IPS-18a (cell line): ENCODE measurements at regions not wholly inside any gene's neighbourhood (a gene's known extent, or its start where the extent isn't known, plus 50 kb on each side); places are given as distances from the start of the nearest gene placed in this dataset.

Experiments
- H3K27ac ChIP-seq: one replicate; pipeline ENCODE4 v1.5.1; 2013; ENCODE audit warnings: low read length
- H3K27me3 ChIP-seq: one replicate; pipeline ENCODE4 v1.6.1; 2013; ENCODE audit warnings: mild to moderate bottlenecking, low read length; ENCODE audit not compliant: control insufficient read depth, insufficient read depth
- H3K36me3 ChIP-seq: one replicate; pipeline ENCODE4 v1.6.1; 2013; ENCODE audit warnings: low read depth, low read length; ENCODE audit not compliant: control insufficient read depth
- H3K4me1 ChIP-seq: one replicate; pipeline ENCODE4 v1.6.1; 2013; ENCODE audit warnings: low read depth, low read length; ENCODE audit not compliant: control insufficient read depth
- H3K4me3 ChIP-seq: one replicate; pipeline ENCODE4 v1.5.1; 2013; ENCODE audit warnings: low read length
- H3K9ac ChIP-seq: one replicate; pipeline ENCODE4 v1.6.1; 2013; ENCODE audit warnings: mild to moderate bottlenecking, low read length, moderate library complexity
- H3K9me3 ChIP-seq: one replicate; pipeline ENCODE4 v1.6.1; 2013; ENCODE audit warnings: low read depth, low read length; ENCODE audit not compliant: control insufficient read depth

- Histone ChIP-seq H3K9me3 (no peaks in the 10 kb centered on the region), H3K9ac (no peak overlapping the region), H3K27me3 (no peaks in the 10 kb centered on the region), H3K4me3 (no peak overlapping the region), H3K36me3 (no peaks in the 10 kb centered on the region), H3K27ac (no peak overlapping the region), H3K4me1 (peaks cover 42% of the 10 kb centered on the region)
Observed at GRCh38 chr5:124675931-124676846, 70.2 kb downstream of the ZNF608 start.

- Histone ChIP-seq H3K27me3 (no peaks in the 10 kb centered on the region), H3K9ac (no peak overlapping the region), H3K9me3 (no peaks in the 10 kb centered on the region), H3K36me3 (no peaks in the 10 kb centered on the region), H3K4me3 (no peak overlapping the region), H3K4me1 (peaks cover 53% of the 10 kb centered on the region), H3K27ac (no peak overlapping the region)
Observed at GRCh38 chr5:124671193-124671592, 75.2 kb downstream of the ZNF608 start.

DNA sequence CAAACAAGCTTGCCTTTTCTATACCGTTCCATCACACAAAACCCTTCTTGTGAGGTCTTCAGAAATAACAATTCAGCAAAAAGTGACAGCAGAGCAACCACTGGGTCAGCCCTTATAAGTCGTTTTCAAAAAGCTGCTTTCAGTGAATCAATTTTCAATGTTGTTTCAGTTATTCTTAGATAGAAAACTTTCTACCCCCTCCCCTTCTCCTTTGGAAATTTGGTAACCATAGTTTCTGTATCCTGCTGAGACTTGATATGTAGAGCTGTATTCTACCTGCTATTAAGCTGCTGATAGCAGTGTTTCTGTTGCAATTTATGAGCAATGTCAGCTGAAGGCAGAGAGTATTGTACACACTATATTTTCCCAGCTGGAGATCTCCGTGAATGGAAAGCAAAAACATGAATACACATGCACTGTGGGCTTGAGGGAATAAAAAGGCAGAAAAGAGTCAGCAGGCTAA, 75.7 kb downstream of the ZNF608 start:
- H3K9me3 ChIP-seq, result no peaks in the 10 kb centered on the region
- H3K27ac ChIP-seq, result no peak overlapping the region
- no peak overlapping the region for H3K4me3 ChIP-seq
- H3K36me3 ChIP-seq, result no peaks in the 10 kb centered on the region
- H3K9ac ChIP-seq, result no peak overlapping the region
- H3K27me3 ChIP-seq, result no peaks in the 10 kb centered on the region
- H3K4me1 ChIP-seq, result peaks cover 50% of the 10 kb centered on the region

GRCh38 chr5:124669956-124670721, 76.3 kb downstream of the ZNF608 start:
- no peaks in the 10 kb centered on the region for H3K9me3 ChIP-seq
- no peak overlapping the region for H3K4me3 ChIP-seq
- peaks cover 50% of the 10 kb centered on the region for H3K4me1 ChIP-seq
- H3K27me3 ChIP-seq, result no peaks in the 10 kb centered on the region
- H3K9ac ChIP-seq, result no peak overlapping the region
- H3K36me3 ChIP-seq, result no peaks in the 10 kb centered on the region
- H3K27ac ChIP-seq, result no peak overlapping the region

DNA sequence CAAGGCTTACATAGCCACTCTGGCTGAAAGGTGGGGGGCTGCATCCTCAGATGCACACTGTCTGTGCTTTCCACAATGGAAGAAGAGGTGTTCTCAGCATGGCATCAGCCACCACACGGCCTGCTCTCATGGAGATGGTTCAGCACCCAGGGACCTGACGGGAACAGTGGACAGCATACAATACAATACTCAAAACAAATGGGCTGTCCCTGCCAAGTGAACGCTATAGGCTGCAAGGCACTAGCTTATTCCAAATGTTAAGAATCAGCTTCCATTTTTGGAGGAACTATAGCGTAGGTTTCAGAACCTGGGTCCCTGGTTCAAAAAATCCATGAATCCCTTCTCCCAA, 77.2 kb downstream of the ZNF608 start:
- Histone ChIP-seq H3K27ac (no peak overlapping the region), H3K9me3 (no peaks in the 10 kb centered on the region), H3K4me3 (no peak overlapping the region), H3K9ac (no peak overlapping the region), H3K27me3 (no peaks in the 10 kb centered on the region), H3K36me3 (no peaks in the 10 kb centered on the region), H3K4me1 (peaks cover 51% of the 10 kb centered on the region)

GRCh38 chr5:124668353-124669299, 77.8 kb downstream of the ZNF608 start:
- no peak overlapping the region for H3K27ac ChIP-seq

DNA sequence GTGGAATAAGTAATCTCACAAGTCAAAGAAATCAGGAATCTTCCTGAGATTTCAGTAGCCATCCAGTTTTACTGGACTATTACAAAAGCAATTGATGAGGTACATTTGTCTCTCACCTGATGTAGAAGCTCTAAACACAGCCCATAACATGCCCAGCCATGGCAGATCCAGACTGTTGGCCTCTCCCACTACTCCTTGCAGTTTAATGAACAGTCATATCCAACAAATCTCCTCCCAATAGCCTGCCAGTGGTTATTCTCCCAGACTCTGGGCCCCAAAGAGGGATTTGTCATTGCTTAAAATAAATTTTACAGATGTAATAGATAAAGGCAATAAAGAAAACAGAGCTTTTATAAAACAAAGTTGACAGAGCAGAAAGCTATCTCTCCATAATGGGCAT, 80.8 kb downstream of the ZNF608 start:
- Histone ChIP-seq H3K9me3 (no peaks in the 10 kb centered on the region), H3K4me3 (no peak overlapping the region), H3K27ac (no peak overlapping the region), H3K9ac (no peak overlapping the region), H3K4me1 (peaks cover 69% of the 10 kb centered on the region), H3K36me3 (no peaks in the 10 kb centered on the region), H3K27me3 (no peaks in the 10 kb centered on the region)

More at GRCh38 chr5:124668353-124669299, 77.8 kb downstream of the ZNF608 start:
- H3K9ac ChIP-seq, result no peak overlapping the region
- H3K36me3 ChIP-seq, result no peaks in the 10 kb centered on the region
- H3K4me1 ChIP-seq, result peaks cover 58% of the 10 kb centered on the region
- H3K9me3 ChIP-seq, result no peaks in the 10 kb centered on the region
- no peaks in the 10 kb centered on the region for H3K27me3 ChIP-seq
- H3K4me3 ChIP-seq, result no peak overlapping the region

DNA sequence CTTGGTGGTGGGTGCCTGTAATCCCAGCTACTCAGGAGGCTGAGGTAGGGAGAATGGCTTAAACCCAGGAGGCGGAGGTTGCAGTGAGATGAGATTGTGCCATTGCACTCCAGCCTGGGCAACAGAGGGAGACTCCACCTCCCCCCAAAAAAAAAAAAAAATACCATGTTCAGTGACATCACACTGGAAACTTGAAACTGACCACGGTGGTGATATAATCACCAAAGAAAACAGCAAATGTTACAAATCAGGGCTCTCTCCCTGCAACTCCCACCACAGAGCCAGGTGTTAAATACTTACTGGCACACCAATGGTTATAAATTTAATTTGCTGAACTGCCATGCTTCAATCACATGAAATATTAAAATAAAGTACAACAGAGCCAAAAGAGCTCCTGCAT, 81.4 kb downstream of the ZNF608 start:
- no peaks in the 10 kb centered on the region for H3K9me3 ChIP-seq
- H3K4me1 ChIP-seq, result peaks cover 70% of the 10 kb centered on the region
- H3K36me3 ChIP-seq, result no peaks in the 10 kb centered on the region
- H3K4me3 ChIP-seq, result no peak overlapping the region
- no peak overlapping the region for H3K27ac ChIP-seq
- H3K9ac ChIP-seq, result no peak overlapping the region
- no peaks in the 10 kb centered on the region for H3K27me3 ChIP-seq

DNA sequence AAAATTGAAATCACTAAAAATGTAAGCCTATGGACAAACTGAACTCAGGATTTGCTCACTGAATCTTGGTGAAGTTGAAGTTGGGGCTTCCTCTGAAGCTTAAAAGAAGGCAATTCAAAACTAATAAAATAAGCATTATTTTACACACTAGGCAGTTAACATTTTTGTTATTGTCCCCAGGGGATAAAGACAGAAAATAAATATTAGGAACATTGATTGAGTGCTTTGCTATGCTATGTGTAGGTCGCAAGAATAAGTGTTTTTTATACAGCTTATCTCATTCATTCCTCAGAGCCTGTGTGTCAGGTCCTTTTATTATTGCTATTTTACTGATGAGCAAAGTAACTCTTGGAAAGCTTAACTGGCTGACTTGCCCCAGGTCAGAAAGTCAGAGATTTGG, 82.2 kb downstream of the ZNF608 start:
- H3K36me3 ChIP-seq, result no peaks in the 10 kb centered on the region
- peaks cover 70% of the 10 kb centered on the region for H3K4me1 ChIP-seq
- H3K9ac ChIP-seq, result no peak overlapping the region
- H3K27me3 ChIP-seq, result no peaks in the 10 kb centered on the region
- no peaks in the 10 kb centered on the region for H3K9me3 ChIP-seq
- H3K4me3 ChIP-seq, result no peak overlapping the region
- H3K27ac ChIP-seq, result no peak overlapping the region

GRCh38 chr5:124663101-124663506, 83.3 kb downstream of the ZNF608 start:
- H3K9me3 ChIP-seq, result no peaks in the 10 kb centered on the region
- H3K27ac ChIP-seq, result no peak overlapping the region
- peaks cover 70% of the 10 kb centered on the region for H3K4me1 ChIP-seq
- H3K4me3 ChIP-seq, result no peak overlapping the region
- H3K9ac ChIP-seq, result no peak overlapping the region
- no peaks in the 10 kb centered on the region for H3K36me3 ChIP-seq
- H3K27me3 ChIP-seq, result no peaks in the 10 kb centered on the region

DNA sequence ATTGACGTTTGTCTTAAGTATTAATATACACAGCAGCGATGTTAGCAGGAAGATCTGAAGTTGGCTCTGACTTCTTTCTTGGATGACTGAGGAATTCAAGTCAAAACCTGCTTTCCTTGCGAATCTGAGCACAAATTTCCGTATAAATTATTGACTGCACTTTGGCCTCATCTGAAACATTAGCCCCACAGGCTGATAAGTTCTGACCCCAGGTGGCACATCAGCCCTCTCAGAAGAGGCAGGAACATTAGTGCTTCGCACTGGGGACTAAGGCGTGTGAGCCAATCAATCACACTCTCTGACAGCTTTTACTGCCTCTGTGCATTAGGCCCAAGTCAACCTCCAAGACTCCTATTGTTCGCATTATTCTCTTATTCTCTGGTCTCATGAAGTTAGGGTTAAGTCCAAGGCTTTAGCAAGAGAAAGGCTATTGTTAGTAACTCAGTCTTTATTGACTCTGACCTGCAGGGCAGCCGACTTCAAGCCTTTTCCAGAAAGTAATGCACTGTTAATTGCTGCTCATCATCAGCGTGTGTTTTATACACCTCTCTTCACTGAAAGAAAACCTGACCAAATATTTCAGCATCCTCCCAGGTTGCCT, 84.2 kb downstream of the ZNF608 start:
- no peaks in the 10 kb centered on the region for H3K27me3 ChIP-seq
- no peak overlapping the region for H3K9ac ChIP-seq
- peak overlapping the region; percentile 38 for H3K4me3 ChIP-seq
- H3K27ac ChIP-seq, result no peak overlapping the region
- H3K4me1 ChIP-seq, result peaks cover 68% of the 10 kb centered on the region
- H3K36me3 ChIP-seq, result no peaks in the 10 kb centered on the region
- no peaks in the 10 kb centered on the region for H3K9me3 ChIP-seq
